Activated CD4-positive, alpha-beta T cell treated with anti-CD3 and anti-CD28 coated beads, Interleukin-2, amount 50 U/mL, for 1 hour (primary cell): ENCODE measurements at regions not wholly inside any gene's neighbourhood (a gene's known extent, or its start where the extent isn't known, plus 50 kb on each side); places are given as distances from the start of the nearest gene placed in this dataset.
"Not testable (repeated sequence)": the region's sequence is repeated elsewhere in the genome, so short reads cannot be mapped to it uniquely, and the experiment has no call there.

Experiments
- DNase-seq: peaks from one replicate; pipeline ENCODE4 v3.0.0-alpha.2; 2020

GRCh38 chr2:173468266-173468793 lies 113.7 kb downstream of the CDCA7 start:
- DNase-seq = no peak

- DNase-seq = no peak
Observed at GRCh38 chr2:173472112-173472511, 117.4 kb downstream of the CDCA7 start.

- no peak for DNase-seq
Observed at GRCh38 chr2:173483137-173483536, 128.5 kb downstream of the CDCA7 start.

DNA sequence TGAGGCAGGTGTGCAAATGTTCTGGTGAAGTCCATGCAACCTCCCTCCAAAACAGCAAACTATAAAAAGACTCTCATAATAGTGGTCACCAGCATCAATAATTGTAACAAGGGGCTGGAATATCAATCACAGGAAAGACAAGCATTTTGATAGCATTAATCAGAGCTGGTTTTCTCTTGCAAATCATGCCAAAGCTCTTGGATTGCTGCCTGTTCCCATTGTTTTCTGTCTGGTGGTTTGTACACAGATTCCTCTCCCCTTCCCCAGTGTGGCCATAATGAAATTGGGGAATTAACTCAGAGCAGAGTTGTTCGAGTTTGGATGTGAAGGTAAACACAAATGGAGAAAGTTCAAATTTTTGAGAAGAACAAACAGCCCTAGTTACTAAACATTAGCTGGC lies 134.2 kb downstream of the CDCA7 start:
- no peak for DNase-seq

DNA sequence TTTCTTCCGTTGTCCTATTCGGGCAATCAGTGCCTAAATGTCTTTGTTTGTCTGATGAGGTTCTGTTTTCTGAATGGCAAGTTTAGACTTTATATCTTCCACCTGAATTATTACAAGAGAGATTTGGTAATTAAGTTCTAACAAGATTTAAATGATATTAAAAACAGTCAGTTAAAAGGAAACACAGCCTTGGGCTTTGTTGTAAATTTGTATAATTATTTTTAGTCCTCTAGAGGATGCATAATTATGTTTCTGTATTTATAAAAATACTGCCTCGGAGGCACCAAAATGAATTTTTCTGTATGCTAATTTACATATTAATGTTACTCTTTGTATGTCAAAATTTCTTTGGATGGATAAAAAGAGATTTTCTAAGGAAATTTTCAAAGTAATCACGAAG lies 136.7 kb downstream of the CDCA7 start:
- no peak for DNase-seq

- no peak for DNase-seq
Observed at GRCh38 chr2:173493874-173494273, 139.2 kb downstream of the CDCA7 start.

- no peak for DNase-seq
Observed at GRCh38 chr2:173496746-173497145, 142.1 kb downstream of the CDCA7 start.

- no peak for DNase-seq
Observed at GRCh38 chr2:173500953-173501352, 146.3 kb downstream of the CDCA7 start.

DNA sequence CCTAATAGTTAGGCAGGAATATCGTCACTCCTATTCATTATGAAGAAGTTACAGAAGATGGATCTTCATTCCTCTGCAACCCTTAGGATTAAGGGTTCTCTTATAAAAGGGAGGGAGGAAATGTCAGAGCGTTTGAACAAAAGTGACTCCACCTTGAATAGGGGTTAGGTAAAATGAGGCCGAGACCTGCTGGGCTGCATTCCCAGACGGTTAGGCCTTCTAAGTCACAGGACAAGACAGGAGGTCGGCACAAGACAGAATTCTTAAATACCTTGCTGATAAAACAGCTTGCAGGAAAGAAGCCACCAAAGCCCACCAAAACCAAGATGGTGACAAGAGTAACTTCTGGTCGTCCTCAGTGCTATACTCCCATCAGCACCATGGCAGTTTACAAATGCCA lies 147.6 kb downstream of the CDCA7 start:
- DNase-seq = no peak

DNA sequence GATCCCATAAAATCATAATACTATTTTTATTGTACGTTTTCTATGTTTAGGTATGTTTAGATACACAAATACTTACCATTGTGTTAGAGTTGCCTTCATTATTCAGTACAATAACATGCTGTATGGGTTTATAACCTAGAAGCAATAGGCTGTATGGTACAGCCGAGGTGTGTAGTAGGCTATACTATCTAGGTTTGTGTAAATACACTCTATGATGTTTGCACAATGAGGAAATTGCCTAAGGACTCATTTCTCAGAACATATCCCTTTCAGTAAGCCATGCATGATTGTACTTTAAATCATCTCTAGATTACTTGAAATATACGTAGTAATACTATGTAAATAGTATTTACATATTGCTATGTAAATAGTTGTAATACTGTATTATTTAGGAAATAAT lies 156.7 kb downstream of the CDCA7 start:
- DNase-seq = no peak

GRCh38 chr2:173511942-173512341 lies 157.3 kb downstream of the CDCA7 start:
- no peak for DNase-seq

DNA sequence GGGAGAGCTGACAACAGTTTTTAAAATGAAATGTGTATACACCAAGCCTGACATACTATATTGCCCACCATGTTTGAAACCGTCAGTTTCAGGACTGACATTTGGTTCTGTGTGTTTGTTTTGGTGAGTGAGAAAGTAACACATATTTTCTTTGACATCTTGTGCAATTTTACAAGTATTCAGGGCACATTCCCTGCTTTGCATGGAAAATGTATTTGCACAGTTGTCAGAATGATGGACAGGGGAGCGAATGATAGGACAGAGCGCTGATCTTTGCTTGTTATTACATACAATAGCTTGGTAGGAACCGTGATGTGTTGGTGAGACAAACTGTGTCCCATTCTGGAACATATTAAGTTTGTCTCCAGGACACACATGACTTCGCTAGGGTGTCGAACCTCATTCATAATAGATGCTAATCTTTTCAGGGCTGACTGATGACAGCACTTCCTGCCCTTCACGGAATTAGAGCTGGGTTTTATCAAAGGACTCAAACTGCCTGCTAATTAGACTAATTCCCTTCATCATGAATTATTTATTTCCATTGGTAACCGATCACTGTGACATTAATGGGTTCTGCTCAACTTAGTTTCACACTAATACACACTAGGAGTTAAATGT lies 158.5 kb downstream of the CDCA7 start:
- no peak for DNase-seq

- DNase-seq = no peak
Observed at GRCh38 chr2:173520918-173521317, 166.2 kb downstream of the CDCA7 start.

DNA sequence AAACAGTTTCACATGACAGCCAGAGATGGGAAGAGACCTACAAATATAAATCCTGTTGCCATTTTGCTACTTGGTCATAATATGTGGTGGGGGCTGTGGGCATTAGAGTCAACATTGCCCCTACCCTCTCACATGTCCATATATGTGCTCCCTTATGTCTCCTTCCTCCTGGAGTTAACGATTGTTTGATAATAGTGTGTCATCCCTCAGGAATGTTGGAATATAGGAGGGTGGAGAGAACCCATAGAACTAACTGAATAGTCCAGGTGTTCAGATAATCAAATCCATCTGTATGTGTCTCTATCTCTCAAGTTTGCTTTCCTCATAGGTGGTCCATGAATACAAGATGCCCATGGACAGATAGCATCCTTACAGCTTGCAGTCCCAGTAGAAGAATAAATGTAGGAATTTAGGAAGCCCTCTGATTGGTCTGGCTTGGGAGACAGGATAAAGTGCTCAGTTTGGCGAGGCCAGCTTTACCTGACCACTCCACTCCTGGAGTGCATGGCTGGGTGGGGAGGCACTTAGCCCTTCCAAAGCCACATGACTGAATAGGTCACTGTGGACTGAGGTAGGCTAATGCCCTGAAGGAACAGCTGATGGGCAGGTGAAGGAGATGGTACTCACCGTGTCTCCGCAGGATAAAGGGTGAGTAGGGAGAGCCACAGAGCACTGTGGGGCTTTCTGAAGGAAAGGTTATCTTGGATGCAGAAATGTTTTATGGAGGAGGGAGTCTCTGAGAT lies 166.9 kb downstream of the CDCA7 start:
- no peak for DNase-seq

GRCh38 chr2:173523497-173523896 lies 168.8 kb downstream of the CDCA7 start:
- no peak for DNase-seq

DNA sequence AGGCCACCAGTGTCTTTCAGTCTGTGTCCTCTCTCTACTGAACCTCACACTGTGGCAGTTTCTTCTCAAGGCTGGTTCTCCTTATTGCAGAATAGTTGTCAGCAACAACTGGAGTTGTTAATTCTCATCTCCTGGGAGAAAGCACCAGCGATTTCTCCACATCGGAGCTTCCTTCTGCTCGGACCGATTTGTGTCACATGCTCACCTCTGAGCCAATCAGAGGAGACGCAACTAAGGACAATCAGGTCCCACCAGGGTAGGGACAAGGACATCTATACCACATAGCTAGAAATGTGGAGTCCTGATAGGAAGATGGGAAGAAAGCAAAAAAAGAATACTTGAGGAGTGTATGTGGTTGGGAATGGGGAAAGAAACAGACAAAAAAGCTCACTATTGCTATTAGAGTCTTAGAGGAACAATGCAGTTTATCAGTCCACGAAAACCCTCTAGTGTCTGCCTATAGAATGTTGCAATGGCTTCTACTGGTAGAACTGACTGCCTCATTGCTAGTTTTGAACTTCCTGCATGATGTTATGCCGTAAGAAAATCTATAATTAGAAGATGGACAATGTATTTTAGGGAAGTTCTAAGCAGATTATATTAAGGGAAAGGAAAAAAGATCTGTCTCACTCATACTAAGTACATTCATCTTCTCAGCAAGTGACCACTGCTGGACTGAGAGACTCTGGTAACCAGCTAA lies 169.7 kb downstream of the CDCA7 start:
- DNase-seq = no peak

GRCh38 chr2:173532732-173533531 lies 178.3 kb downstream of the CDCA7 start:
- DNase-seq = not testable (repeated sequence)

GRCh38 chr2:173537694-173538093 lies 183.0 kb downstream of the CDCA7 start:
- no peak for DNase-seq

DNA sequence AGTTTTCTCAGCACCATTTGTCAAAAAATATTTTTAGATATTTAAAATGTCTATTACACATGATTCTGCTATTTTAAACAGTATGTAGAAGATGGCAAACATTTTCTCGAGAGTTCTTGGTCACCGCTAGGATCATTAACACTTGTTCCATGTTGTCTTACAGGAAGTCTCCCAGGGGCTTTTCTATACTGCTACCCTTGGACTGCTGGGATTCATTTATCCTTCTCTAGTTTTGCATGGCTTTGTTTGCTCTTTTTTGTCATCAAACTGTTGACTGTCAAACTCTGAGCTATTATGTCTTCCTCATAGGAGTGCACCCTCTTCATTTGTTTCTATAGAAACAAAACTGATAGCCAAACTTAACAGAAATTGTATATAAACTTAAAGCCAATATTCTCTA lies 184.9 kb downstream of the CDCA7 start:
- DNase-seq = no peak

- no peak for DNase-seq
Observed at GRCh38 chr2:173544641-173545363, 190.1 kb downstream of the CDCA7 start.

GRCh38 chr2:173545364-173545763 lies 190.7 kb downstream of the CDCA7 start:
- no peak for DNase-seq

GRCh38 chr2:173547499-173547898 lies 192.8 kb downstream of the CDCA7 start:
- no peak for DNase-seq
